ENCODE measurements at regions not wholly inside any gene's neighbourhood (a gene's known extent, or its start where the extent isn't known, plus 50 kb on each side); places are given as distances from the start of the nearest gene placed in this dataset.

DNA sequence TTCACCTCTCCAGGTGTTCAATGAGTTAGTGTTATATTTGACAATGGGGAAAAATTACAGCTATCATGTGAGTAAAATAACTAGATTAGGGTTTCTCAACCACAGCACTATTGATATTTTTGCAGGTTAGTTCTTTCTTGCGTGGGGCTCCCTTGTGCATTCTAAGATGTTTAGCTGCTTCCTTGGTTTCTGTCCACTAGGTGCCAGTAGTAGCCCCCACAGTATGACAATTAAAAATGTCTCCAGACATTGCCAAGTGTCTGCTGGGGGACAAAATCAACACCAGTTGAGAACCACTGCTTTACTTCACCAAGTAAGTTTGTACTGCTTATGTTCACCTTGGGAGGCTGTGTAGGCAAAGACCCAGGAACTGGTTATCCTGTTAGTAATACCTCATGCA, 618.7 kb downstream of the EDEM1 start:
- WGBS (ENCODE audit: insufficient coverage) = no CpG with 5 or more reads among the region's 1 CpG
- Mint-ChIP-seq H3K27me3 (ENCODE audit: low read depth in 3 of 3) (peaks cover 0 to 1% (median 0%) of the 10 kb centered on the region in 3 donors), H3K36me3 (no peaks in the 10 kb centered on the region), H3K4me3 (no peak overlapping the region), H3K27ac (no peak overlapping the region), H3K9me3 (peaks cover 0 to 2% (median 0%) of the 10 kb centered on the region in 7 donors), H3K4me1 (no peaks in the 10 kb centered on the region)
- no peak for DNase-seq
- H3K4me3 ChIP-seq (replicated peaks in 1 of 3; ENCODE audit: low read depth in 2 of 3, low read length in 3 of 3) = no peak overlapping the region
- H3K36me3 ChIP-seq (replicated peaks in 1 of 2; ENCODE audit: control insufficient read depth in 1 of 2, insufficient read depth in 2 of 2, low read length in 2 of 2) = no peaks in the 10 kb centered on the region
- H3K27ac ChIP-seq (ENCODE audit: low read depth in 1 of 2, low read length in 2 of 2) = no peak overlapping the region
- H3K79me2 ChIP-seq (ENCODE audit: insufficient read depth, low read length) = no peaks in the 10 kb centered on the region
- no peak for TF ChIP-seq CTCF (IDR thresholded peaks at IDR 0.05)
- H3K9me3 ChIP-seq (replicated peaks in 1 of 2; ENCODE audit: control insufficient read depth in 1 of 2, insufficient read depth in 1 of 2, low read length in 2 of 2) = no peaks in the 10 kb centered on the region
- H3K4me1 ChIP-seq (ENCODE audit: control insufficient read depth in 1 of 2, insufficient read depth in 2 of 2, low read length in 2 of 2) = no peaks in the 10 kb centered on the region
- H3K9ac ChIP-seq (ENCODE audit: insufficient read depth, low read length, poor library complexity, severe bottlenecking) = no peak overlapping the region
- no peak overlapping the region for H2AFZ ChIP-seq (ENCODE audit: insufficient read depth, low read depth, low read length, poor library complexity, severe bottlenecking)
- no peaks in the 10 kb centered on the region for H3K27me3 ChIP-seq (ENCODE audit: control insufficient read depth in 2 of 2, insufficient read depth in 2 of 2, low read length in 2 of 2)
- intact Hi-C loops (cut with micrococcal nuclease) = no loop called here
- H4K20me1 ChIP-seq (ENCODE audit: insufficient read depth, low read length) = no peaks in the 10 kb centered on the region
- H3K4me2 ChIP-seq (replicated peaks; ENCODE audit: extremely low read depth, low read length, poor library complexity, severe bottlenecking) = no peak overlapping the region

GRCh38 chr3:5809586-5810246, 622.2 kb downstream of the EDEM1 start:
- Histone ChIP-seq H3K4me2 (replicated peaks; ENCODE audit: extremely low read depth, low read length, poor library complexity, severe bottlenecking) (no peak overlapping the region), H3K27me3 (ENCODE audit: control insufficient read depth in 2 of 2, insufficient read depth in 2 of 2, low read length in 2 of 2) (no peaks in the 10 kb centered on the region), H3K9ac (ENCODE audit: insufficient read depth, low read length, poor library complexity, severe bottlenecking) (no peak overlapping the region), H3K79me2 (ENCODE audit: insufficient read depth, low read length) (no peaks in the 10 kb centered on the region), H3K9me3 (replicated peaks in 1 of 2; ENCODE audit: control insufficient read depth in 1 of 2, insufficient read depth in 1 of 2, low read length in 2 of 2) (no peaks in the 10 kb centered on the region), H3K4me3 (replicated peaks in 1 of 3; ENCODE audit: low read depth in 2 of 3, low read length in 3 of 3) (no peak overlapping the region), H3K27ac (ENCODE audit: low read depth in 1 of 2, low read length in 2 of 2) (no peak overlapping the region), H3K36me3 (replicated peaks in 1 of 2; ENCODE audit: control insufficient read depth in 1 of 2, insufficient read depth in 2 of 2, low read length in 2 of 2) (no peaks in the 10 kb centered on the region), H2AFZ (ENCODE audit: insufficient read depth, low read depth, low read length, poor library complexity, severe bottlenecking) (no peak overlapping the region), H3K4me1 (ENCODE audit: control insufficient read depth in 1 of 2, insufficient read depth in 2 of 2, low read length in 2 of 2) (no peaks in the 10 kb centered on the region), H4K20me1 (ENCODE audit: insufficient read depth, low read length) (no peaks in the 10 kb centered on the region)
- H3K27me3 Mint-ChIP-seq (ENCODE audit: low read depth in 3 of 3) = peaks cover 0 to 1% (median 0%) of the 10 kb centered on the region in 3 donors
- no peak for TF ChIP-seq CTCF (IDR thresholded peaks at IDR 0.05)
- 92% methylated on average over 5 of the region's 9 CpGs for WGBS (ENCODE audit: insufficient coverage)
- no peaks in the 10 kb centered on the region for H3K36me3 Mint-ChIP-seq
- peaks cover 0 to 5% (median 0%) of the 10 kb centered on the region in 7 donors for H3K9me3 Mint-ChIP-seq
- H3K4me3 Mint-ChIP-seq = peak overlapping the region in 1 of 2 donors; percentile 32
- intact Hi-C loops (cut with micrococcal nuclease) = no loop called here
- DNase-seq = no peak
- H3K27ac Mint-ChIP-seq = no peak overlapping the region
- H3K4me1 Mint-ChIP-seq = no peaks in the 10 kb centered on the region
